ENCODE measurements at regions not wholly inside any gene's neighbourhood (a gene's known extent, or its start where the extent isn't known, plus 50 kb on each side); places are given as distances from the start of the nearest gene placed in this dataset.

GRCh38 chr3:25903371-25904129 is 113.7 kb downstream of the OXSM start:
- ChIA-PET CTCF (ENCODE audit: low intra/inter-chr PET ratio, low total read pairs) (no interaction called here), POLR2A (no interaction called here)
- intact Hi-C loops (cut with micrococcal nuclease; ENCODE audit: unreplicated experiment) = no loop called here
- H3K9ac ChIP-seq (ENCODE audit: insufficient read depth, low read depth, low read length) = no peak overlapping the region
- FAIRE-seq (no peak), ATAC-seq (no peak), DNase-seq (ENCODE audit: low spot score) (no peak)
- H2AFZ ChIP-seq (ENCODE audit: low read length) = no peak overlapping the region
- in situ Hi-C loops (cut with HindIII; ENCODE audit: extremely low pct_ligation_motif_present, low pct_unique_long_range_greater_than_20kb) = no loop called here
- no peaks in the 10 kb centered on the region for H3K79me2 ChIP-seq (ENCODE audit: insufficient read depth, low read length)
- H3K27ac ChIP-seq (ENCODE audit: extremely low read length, insufficient read depth, low read length) = no peak overlapping the region
- no peaks in the 10 kb centered on the region for H3K27me3 ChIP-seq (ENCODE audit: control insufficient read depth in 1 of 2, insufficient read depth in 2 of 2, low read length in 2 of 2)
- H3K36me3 ChIP-seq (replicated peaks in 1 of 2; ENCODE audit: control insufficient read depth in 1 of 2, insufficient read depth in 2 of 2, low read length in 2 of 2) = no peaks in the 10 kb centered on the region
- no peak overlapping the region for H3K4me3 ChIP-seq (replicated peaks in 1 of 3; ENCODE audit: insufficient read depth in 1 of 3, low read depth in 2 of 3, low read length in 3 of 3)
- WGBS (ENCODE audit: low lambda C conversion rate) = 5% methylated on average over 3 of the region's 3 CpGs
- BruUV-seq (replicated peaks) = no TSS peak
- no peaks in the 10 kb centered on the region for H3K9me3 ChIP-seq (ENCODE audit: low read length)
- H3K4me2 ChIP-seq (ENCODE audit: low read depth, low read length) = no peak overlapping the region
- TF ChIP-seq REPIN1 (CRISPR knock-in tag; IDR thresholded peaks at IDR 0.05; ENCODE audit: borderline replicate concordance, low read depth) (no peak), ZNF552 (CRISPR knock-in tag; IDR thresholded peaks at IDR 0.05; ENCODE audit: borderline replicate concordance) (no peak), ZNF256 (CRISPR knock-in tag; conservative IDR thresholded peaks at IDR 0.05) (no peak), ZNF816 (CRISPR knock-in tag; IDR thresholded peaks at IDR 0.05; ENCODE audit: borderline replicate concordance) (no peak), SP5 (CRISPR knock-in tag; IDR thresholded peaks at IDR 0.05; ENCODE audit: borderline replicate concordance, low read depth) (no peak), KAT8 (CRISPR knock-in tag; IDR thresholded peaks at IDR 0.05) (no peak), RNF2 (conservative IDR thresholded peaks at IDR 0.05; ENCODE audit: low read depth) (no peak)
- TF ChIP-seq, protein P1, sequence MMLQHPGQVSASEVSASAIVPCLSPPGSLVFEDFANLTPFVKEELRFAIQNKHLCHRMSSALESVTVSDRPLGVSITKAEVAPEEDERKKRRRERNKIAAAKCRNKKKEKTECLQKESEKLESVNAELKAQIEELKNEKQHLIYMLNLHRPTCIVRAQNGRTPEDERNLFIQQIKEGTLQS (CRISPR knock-in tag; IDR thresholded peaks at IDR 0.05) = no peak
- H3K4me1 ChIP-seq (ENCODE audit: insufficient read depth, low read length) = no peaks in the 10 kb centered on the region
- no peaks in the 10 kb centered on the region for H4K20me1 ChIP-seq (ENCODE audit: insufficient read depth, low read length)

DNA sequence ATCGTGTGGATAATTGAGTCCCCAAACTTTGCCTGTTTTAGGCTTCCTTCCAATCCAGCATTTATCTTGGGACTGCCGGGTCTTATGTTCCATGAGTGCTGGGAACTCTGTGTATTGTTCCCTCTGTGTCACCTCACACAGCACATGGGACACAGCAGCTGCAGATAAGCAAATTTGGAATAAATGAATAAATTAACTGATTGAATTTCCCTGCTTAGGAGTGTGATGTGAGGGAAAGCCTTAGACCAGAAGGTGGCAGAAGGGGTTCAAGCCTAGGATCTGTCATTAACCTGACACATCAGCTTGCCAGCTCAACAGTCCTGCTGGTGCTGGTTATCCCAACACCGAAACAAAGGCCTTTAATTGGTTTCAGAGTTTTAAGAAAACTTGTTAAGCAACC is 114.3 kb downstream of the OXSM start:
- Histone ChIP-seq H3K27me3 (ENCODE audit: control insufficient read depth in 1 of 2, insufficient read depth in 2 of 2, low read length in 2 of 2) (no peaks in the 10 kb centered on the region), H3K9ac (ENCODE audit: insufficient read depth, low read depth, low read length) (no peak overlapping the region), H3K4me3 (replicated peaks in 1 of 3; ENCODE audit: insufficient read depth in 1 of 3, low read depth in 2 of 3, low read length in 3 of 3) (no peak overlapping the region), H3K4me2 (ENCODE audit: low read depth, low read length) (no peak overlapping the region), H3K4me1 (ENCODE audit: insufficient read depth, low read length) (no peaks in the 10 kb centered on the region), H2AFZ (ENCODE audit: low read length) (no peak overlapping the region), H3K27ac (ENCODE audit: extremely low read length, insufficient read depth, low read length) (no peak overlapping the region), H4K20me1 (ENCODE audit: insufficient read depth, low read length) (no peaks in the 10 kb centered on the region), H3K36me3 (replicated peaks in 1 of 2; ENCODE audit: control insufficient read depth in 1 of 2, insufficient read depth in 2 of 2, low read length in 2 of 2) (no peaks in the 10 kb centered on the region), H3K79me2 (ENCODE audit: insufficient read depth, low read length) (no peaks in the 10 kb centered on the region), H3K9me3 (ENCODE audit: low read length) (no peaks in the 10 kb centered on the region)
- no peak for FAIRE-seq
- DNase-seq (ENCODE audit: low spot score) = no peak
- no TSS peak for BruUV-seq (replicated peaks)
- 2% methylated on average over 3 of the region's 3 CpGs for WGBS (ENCODE audit: low lambda C conversion rate)
- intact Hi-C loops (cut with micrococcal nuclease; ENCODE audit: unreplicated experiment) (no loop called here), in situ Hi-C loops (cut with HindIII; ENCODE audit: extremely low pct_ligation_motif_present, low pct_unique_long_range_greater_than_20kb) (no loop called here)
- no peak; the same call in 2 of the 3 replicates for ATAC-seq
- POLR2A ChIA-PET = no interaction called here
- CTCF ChIA-PET (ENCODE audit: low intra/inter-chr PET ratio, low total read pairs) = no interaction called here
- no peak for TF ChIP-seq JUND (CRISPR knock-in tag; IDR thresholded peaks at IDR 0.05)
- no peak for TF ChIP-seq FOXP1 (IDR thresholded peaks at IDR 0.05)
- no peak for TF ChIP-seq FOXP1 (CRISPR knock-in tag; IDR thresholded peaks at IDR 0.05)
- no peak for TF ChIP-seq HES4 (CRISPR knock-in tag; IDR thresholded peaks at IDR 0.05; ENCODE audit: borderline replicate concordance)
- TF ChIP-seq NFYB (CRISPR knock-in tag; IDR thresholded peaks at IDR 0.05) = no peak

Data from HepG2 (cell line).